ENCODE measurements at regions not wholly inside any gene's neighbourhood (a gene's known extent, or its start where the extent isn't known, plus 50 kb on each side); places are given as distances from the start of the nearest gene placed in this dataset.

GRCh38 chr4:32771491-32771890, 2051.3 kb downstream of the PCDH7 start:
- no peaks in the 10 kb centered on the region for H3K36me3 Mint-ChIP-seq
- no peak overlapping the region for H3K4me3 Mint-ChIP-seq
- no peaks in the 10 kb centered on the region for H3K36me3 ChIP-seq (ENCODE audit: insufficient read depth, low read length)
- no peak for DNase-seq
- no peak overlapping the region for H3K27ac Mint-ChIP-seq
- H3K27me3 ChIP-seq (ENCODE audit: insufficient read depth, low read length), result no peaks in the 10 kb centered on the region
- CTCF ChIA-PET (ENCODE audit: partially characterized antibody), result no interaction called here
- H3K4me3 ChIP-seq (ENCODE audit: low read length in 2 of 2), result no peak overlapping the region
- no peaks in the 10 kb centered on the region for H3K4me1 ChIP-seq (ENCODE audit: insufficient read depth, low read length)
- no peak overlapping the region for H3K27ac ChIP-seq (ENCODE audit: low read depth, low read length)
- intact Hi-C loops (cut with micrococcal nuclease), result no loop called here
- H3K4me1 Mint-ChIP-seq, result no peaks in the 10 kb centered on the region
- H3K27me3 Mint-ChIP-seq, result no peaks in the 10 kb centered on the region
- H3K9me3 Mint-ChIP-seq, result peaks cover 0 to 15% (median 6%) of the 10 kb centered on the region in 8 donors
- H3K9me3 ChIP-seq (ENCODE audit: control insufficient read depth in 1 of 2, low read length in 2 of 2), result no peaks in the 10 kb centered on the region
- POLR2A ChIA-PET (ENCODE audit: partially characterized antibody), result no interaction called here

GRCh38 chr4:32775049-32775448, 2054.9 kb downstream of the PCDH7 start:
- Histone ChIP-seq H3K36me3 (ENCODE audit: insufficient read depth, low read length) (no peaks in the 10 kb centered on the region), H3K27ac (ENCODE audit: low read depth, low read length) (no peak overlapping the region), H3K4me3 (ENCODE audit: low read length in 2 of 2) (no peak overlapping the region), H3K27me3 (ENCODE audit: insufficient read depth, low read length) (no peaks in the 10 kb centered on the region), H3K4me1 (ENCODE audit: insufficient read depth, low read length) (no peaks in the 10 kb centered on the region), H3K9me3 (ENCODE audit: control insufficient read depth in 1 of 2, low read length in 2 of 2) (peaks cover 0 to 2% of the 10 kb centered on the region in 2 donors)
- POLR2A ChIA-PET (ENCODE audit: partially characterized antibody), result no interaction called here
- Mint-ChIP-seq H3K36me3 (no peaks in the 10 kb centered on the region), H3K27me3 (no peaks in the 10 kb centered on the region), H3K4me1 (no peaks in the 10 kb centered on the region), H3K4me3 (no peak overlapping the region), H3K9me3 (peaks cover 2 to 22% (median 6%) of the 10 kb centered on the region in 8 donors), H3K27ac (no peak overlapping the region)
- DNase-seq, result no peak
- CTCF ChIA-PET (ENCODE audit: partially characterized antibody), result no interaction called here
- intact Hi-C loops (cut with micrococcal nuclease), result no loop called here

GRCh38 chr4:32776435-32777203, 2056.4 kb downstream of the PCDH7 start:
- no peak for DNase-seq
- intact Hi-C loops (cut with micrococcal nuclease), result no loop called here

GRCh38 chr4:32778025-32778424, 2057.9 kb downstream of the PCDH7 start:
- Mint-ChIP-seq H3K27ac (no peak overlapping the region), H3K27me3 (no peaks in the 10 kb centered on the region), H3K4me3 (no peak overlapping the region), H3K4me1 (no peaks in the 10 kb centered on the region), H3K36me3 (no peaks in the 10 kb centered on the region), H3K9me3 (peaks cover 2 to 26% (median 10%) of the 10 kb centered on the region in 8 donors)
- intact Hi-C loops (cut with micrococcal nuclease), result no loop called here
- Histone ChIP-seq H3K9me3 (ENCODE audit: control insufficient read depth in 1 of 2, low read length in 2 of 2) (peaks cover 0 to 2% of the 10 kb centered on the region in 2 donors), H3K27me3 (ENCODE audit: insufficient read depth, low read length) (no peaks in the 10 kb centered on the region), H3K27ac (ENCODE audit: low read depth, low read length) (no peak overlapping the region), H3K4me1 (ENCODE audit: insufficient read depth, low read length) (no peaks in the 10 kb centered on the region), H3K36me3 (ENCODE audit: insufficient read depth, low read length) (no peaks in the 10 kb centered on the region), H3K4me3 (ENCODE audit: low read length in 2 of 2) (no peak overlapping the region)
- ChIA-PET CTCF (ENCODE audit: partially characterized antibody) (no interaction called here), POLR2A (ENCODE audit: partially characterized antibody) (no interaction called here)
- DNase-seq, result no peak

More at GRCh38 chr4:32776435-32777203, 2056.4 kb downstream of the PCDH7 start:
- no peak overlapping the region for H3K27ac ChIP-seq (ENCODE audit: low read depth, low read length)
- no peaks in the 10 kb centered on the region for H3K4me1 Mint-ChIP-seq
- no peaks in the 10 kb centered on the region for H3K36me3 Mint-ChIP-seq
- POLR2A ChIA-PET (ENCODE audit: partially characterized antibody), result no interaction called here
- H3K9me3 Mint-ChIP-seq, result peaks cover 2 to 22% (median 9%) of the 10 kb centered on the region in 8 donors
- no peaks in the 10 kb centered on the region for H3K4me1 ChIP-seq (ENCODE audit: insufficient read depth, low read length)
- CTCF ChIA-PET (ENCODE audit: partially characterized antibody), result no interaction called here
- no peaks in the 10 kb centered on the region for H3K36me3 ChIP-seq (ENCODE audit: insufficient read depth, low read length)
- H3K27ac Mint-ChIP-seq, result no peak overlapping the region
- H3K4me3 ChIP-seq (ENCODE audit: low read length in 2 of 2), result no peak overlapping the region
- peaks cover 0 to 2% of the 10 kb centered on the region in 2 donors for H3K9me3 ChIP-seq (ENCODE audit: control insufficient read depth in 1 of 2, low read length in 2 of 2)
- no peaks in the 10 kb centered on the region for H3K27me3 Mint-ChIP-seq
- H3K4me3 Mint-ChIP-seq, result no peak overlapping the region
- H3K27me3 ChIP-seq (ENCODE audit: insufficient read depth, low read length), result no peaks in the 10 kb centered on the region

- no peak overlapping the region for H3K4me3 Mint-ChIP-seq
- intact Hi-C loops (cut with micrococcal nuclease), result no loop called here
- Histone ChIP-seq H3K27me3 (ENCODE audit: insufficient read depth, low read length) (no peaks in the 10 kb centered on the region), H3K36me3 (ENCODE audit: insufficient read depth, low read length) (no peaks in the 10 kb centered on the region), H3K4me3 (ENCODE audit: low read length in 2 of 2) (no peak overlapping the region), H3K9me3 (ENCODE audit: control insufficient read depth in 1 of 2, low read length in 2 of 2) (peaks cover 0 to 2% of the 10 kb centered on the region in 2 donors), H3K27ac (ENCODE audit: low read depth, low read length) (no peak overlapping the region), H3K4me1 (ENCODE audit: insufficient read depth, low read length) (no peaks in the 10 kb centered on the region)
- H3K27ac Mint-ChIP-seq, result no peak overlapping the region
- no peak for DNase-seq
- no peaks in the 10 kb centered on the region for H3K4me1 Mint-ChIP-seq
- peaks cover 2 to 31% (median 10%) of the 10 kb centered on the region in 8 donors for H3K9me3 Mint-ChIP-seq
- H3K36me3 Mint-ChIP-seq, result no peaks in the 10 kb centered on the region
- POLR2A ChIA-PET (ENCODE audit: partially characterized antibody), result no interaction called here
- CTCF ChIA-PET (ENCODE audit: partially characterized antibody), result interaction anchor here (0.5 kb wide), 1 partner anchor 19 kb away, joined by 3 read pairs; no protein-coding TSS in a partner anchor
- H3K27me3 Mint-ChIP-seq, result no peaks in the 10 kb centered on the region
Measured at GRCh38 chr4:32778938-32779337, 2058.8 kb downstream of the PCDH7 start.

- Histone ChIP-seq H3K4me1 (ENCODE audit: insufficient read depth, low read length) (no peaks in the 10 kb centered on the region), H3K27ac (ENCODE audit: low read depth, low read length) (no peak overlapping the region), H3K36me3 (ENCODE audit: insufficient read depth, low read length) (no peaks in the 10 kb centered on the region), H3K27me3 (ENCODE audit: insufficient read depth, low read length) (no peaks in the 10 kb centered on the region), H3K4me3 (ENCODE audit: low read length in 2 of 2) (no peak overlapping the region), H3K9me3 (ENCODE audit: control insufficient read depth in 1 of 2, low read length in 2 of 2) (no peaks in the 10 kb centered on the region)
- no peaks in the 10 kb centered on the region for H3K27me3 Mint-ChIP-seq
- DNase-seq, result no peak
- POLR2A ChIA-PET (ENCODE audit: partially characterized antibody), result no interaction called here
- H3K36me3 Mint-ChIP-seq, result no peaks in the 10 kb centered on the region
- no peak overlapping the region for H3K4me3 Mint-ChIP-seq
- CTCF ChIA-PET (ENCODE audit: partially characterized antibody), result no interaction called here
- peaks cover 0 to 12% (median 5%) of the 10 kb centered on the region in 8 donors for H3K9me3 Mint-ChIP-seq
- no peak overlapping the region for H3K27ac Mint-ChIP-seq
- no peaks in the 10 kb centered on the region for H3K4me1 Mint-ChIP-seq
- intact Hi-C loops (cut with micrococcal nuclease), result no loop called here
Measured at GRCh38 chr4:32789026-32789608, 2068.9 kb downstream of the PCDH7 start.

- Mint-ChIP-seq H3K36me3 (no peaks in the 10 kb centered on the region), H3K27me3 (no peaks in the 10 kb centered on the region), H3K4me1 (no peaks in the 10 kb centered on the region), H3K4me3 (no peak overlapping the region), H3K27ac (no peak overlapping the region), H3K9me3 (peaks cover 0 to 7% (median under 1%) of the 10 kb centered on the region in 8 donors)
- ChIA-PET CTCF (ENCODE audit: partially characterized antibody) (no interaction called here), POLR2A (ENCODE audit: partially characterized antibody) (no interaction called here)
- Histone ChIP-seq H3K4me3 (ENCODE audit: low read length in 2 of 2) (no peak overlapping the region), H3K36me3 (ENCODE audit: insufficient read depth, low read length) (no peaks in the 10 kb centered on the region), H3K4me1 (ENCODE audit: insufficient read depth, low read length) (no peaks in the 10 kb centered on the region), H3K27me3 (ENCODE audit: insufficient read depth, low read length) (no peaks in the 10 kb centered on the region), H3K9me3 (ENCODE audit: control insufficient read depth in 1 of 2, low read length in 2 of 2) (no peaks in the 10 kb centered on the region), H3K27ac (ENCODE audit: low read depth, low read length) (no peak overlapping the region)
- DNase-seq, result no peak
- intact Hi-C loops (cut with micrococcal nuclease), result no loop called here
Measured at GRCh38 chr4:32790803-32791202, 2070.6 kb downstream of the PCDH7 start.
